ENCODE measurements at regions not wholly inside any gene's neighbourhood (a gene's known extent, or its start where the extent isn't known, plus 50 kb on each side); places are given as distances from the start of the nearest gene placed in this dataset.

- TF ChIP-seq EZH2phosphoT487 (IDR thresholded peaks at IDR 0.05; ENCODE audit: borderline replicate concordance) (no peak), CTCF (conservative IDR thresholded peaks at IDR 0.05; ENCODE audit: low read length) (peak; percentile 41)
- Histone ChIP-seq H4K20me1 (ENCODE audit: insufficient read depth, low read length, poor library complexity, severe bottlenecking) (no peaks in the 10 kb centered on the region), H3K36me3 (ENCODE audit: insufficient read depth, low read length) (no peaks in the 10 kb centered on the region), H3K4me3 (ENCODE audit: low read length, poor library complexity, severe bottlenecking) (no peak overlapping the region), H3K9me3 (ENCODE audit: insufficient read depth, low read depth, low read length) (no peaks in the 10 kb centered on the region), H3K4me2 (ENCODE audit: low read depth, low read length, poor library complexity, severe bottlenecking) (no peak overlapping the region), H3F3A (ENCODE audit: low read depth) (no peaks in the 10 kb centered on the region), H3K9ac (ENCODE audit: low read depth, low read length, poor library complexity, severe bottlenecking) (no peak overlapping the region), H3K79me2 (ENCODE audit: insufficient read depth, low read length) (no peaks in the 10 kb centered on the region), H3K4me1 (ENCODE audit: insufficient read depth, low read length, poor library complexity, severe bottlenecking) (peaks cover 28% of the 10 kb centered on the region), H3K9me2 (replicated peaks; ENCODE audit: low read depth, low read length) (no peaks in the 10 kb centered on the region), H2AFZ (ENCODE audit: low read length) (no peak overlapping the region), H3K27me3 (ENCODE audit: insufficient read depth, low read length, poor library complexity, severe bottlenecking) (no peaks in the 10 kb centered on the region)
These were observed 139.7 kb upstream of the ERRFI1 start for GRCh38 chr1:8165595-8166360.

- Histone ChIP-seq H3K4me1 (ENCODE audit: insufficient read depth, low read length, poor library complexity, severe bottlenecking) (peaks cover 20% of the 10 kb centered on the region), H3F3A (ENCODE audit: low read depth) (no peaks in the 10 kb centered on the region), H3K4me2 (ENCODE audit: low read depth, low read length, poor library complexity, severe bottlenecking) (no peak overlapping the region), H3K9me2 (replicated peaks; ENCODE audit: low read depth, low read length) (no peaks in the 10 kb centered on the region), H3K9ac (ENCODE audit: low read depth, low read length, poor library complexity, severe bottlenecking) (no peak overlapping the region), H3K4me3 (ENCODE audit: low read length, poor library complexity, severe bottlenecking) (no peak overlapping the region), H3K36me3 (ENCODE audit: insufficient read depth, low read length) (no peaks in the 10 kb centered on the region), H3K27me3 (ENCODE audit: insufficient read depth, low read length, poor library complexity, severe bottlenecking) (no peaks in the 10 kb centered on the region), H3K79me2 (ENCODE audit: insufficient read depth, low read length) (no peaks in the 10 kb centered on the region), H2AFZ (ENCODE audit: low read length) (no peak overlapping the region), H4K20me1 (ENCODE audit: insufficient read depth, low read length, poor library complexity, severe bottlenecking) (no peaks in the 10 kb centered on the region), H3K9me3 (ENCODE audit: insufficient read depth, low read depth, low read length) (no peaks in the 10 kb centered on the region)
- no peak for TF ChIP-seq CTCF (conservative IDR thresholded peaks at IDR 0.05; ENCODE audit: low read length)
- TF ChIP-seq EZH2phosphoT487 (IDR thresholded peaks at IDR 0.05; ENCODE audit: borderline replicate concordance) = no peak
These were observed 138.6 kb upstream of the ERRFI1 start for GRCh38 chr1:8164670-8165069.

- Histone ChIP-seq H3F3A (ENCODE audit: low read depth) (no peaks in the 10 kb centered on the region), H3K4me1 (ENCODE audit: insufficient read depth, low read length, poor library complexity, severe bottlenecking) (peaks cover 9% of the 10 kb centered on the region), H3K4me2 (ENCODE audit: low read depth, low read length, poor library complexity, severe bottlenecking) (no peak overlapping the region), H3K9me3 (ENCODE audit: insufficient read depth, low read depth, low read length) (no peaks in the 10 kb centered on the region), H3K79me2 (ENCODE audit: insufficient read depth, low read length) (no peaks in the 10 kb centered on the region), H3K27me3 (ENCODE audit: insufficient read depth, low read length, poor library complexity, severe bottlenecking) (no peaks in the 10 kb centered on the region), H3K4me3 (ENCODE audit: low read length, poor library complexity, severe bottlenecking) (no peak overlapping the region), H4K20me1 (ENCODE audit: insufficient read depth, low read length, poor library complexity, severe bottlenecking) (no peaks in the 10 kb centered on the region), H3K36me3 (ENCODE audit: insufficient read depth, low read length) (no peaks in the 10 kb centered on the region), H3K9me2 (replicated peaks; ENCODE audit: low read depth, low read length) (no peaks in the 10 kb centered on the region), H2AFZ (ENCODE audit: low read length) (no peak overlapping the region), H3K9ac (ENCODE audit: low read depth, low read length, poor library complexity, severe bottlenecking) (no peak overlapping the region)
- no peak for TF ChIP-seq CTCF (conservative IDR thresholded peaks at IDR 0.05; ENCODE audit: low read length)
- TF ChIP-seq EZH2phosphoT487 (IDR thresholded peaks at IDR 0.05; ENCODE audit: borderline replicate concordance) = no peak
These were observed 136.9 kb upstream of the ERRFI1 start for GRCh38 chr1:8163039-8163438.

All from Loucy (cell line).